ENCODE measurements at regions not wholly inside any gene's neighbourhood (a gene's known extent, or its start where the extent isn't known, plus 50 kb on each side); places are given as distances from the start of the nearest gene placed in this dataset.

GRCh38 chr2:196287523-196287922, 116.1 kb upstream of the STK17B start:
- H3K4me1 ChIP-seq (ENCODE audit: control insufficient read depth in 5 of 5, insufficient read depth in 5 of 5, low read length in 5 of 5) = peaks cover 0 to 11% (median 7%) of the 10 kb centered on the region in 5 donors
- H3K9ac ChIP-seq (ENCODE audit: low read length in 5 of 5) = no peak overlapping the region
- no peak overlapping the region for H3K27ac ChIP-seq (ENCODE audit: low read depth, low read length)
- H3K9me3 ChIP-seq (ENCODE audit: control insufficient read depth in 5 of 5, low read length in 5 of 5) = no peaks in the 10 kb centered on the region
- H3K27me3 ChIP-seq (ENCODE audit: control insufficient read depth in 5 of 5, insufficient read depth in 4 of 5, low read length in 5 of 5) = no peaks in the 10 kb centered on the region
- no peak overlapping the region for H3K4me3 ChIP-seq (ENCODE audit: low read depth in 1 of 5, low read length in 5 of 5)
- peaks cover 0 to 8% (median 0%) of the 10 kb centered on the region in 5 donors for H3K36me3 ChIP-seq (ENCODE audit: control insufficient read depth in 5 of 5, insufficient read depth in 5 of 5, low read length in 5 of 5)

GRCh38 chr2:196288006-196288538, 116.7 kb upstream of the STK17B start:
- Histone ChIP-seq H3K4me3 (ENCODE audit: low read depth in 1 of 5, low read length in 5 of 5) (no peak overlapping the region), H3K27me3 (ENCODE audit: control insufficient read depth in 5 of 5, insufficient read depth in 4 of 5, low read length in 5 of 5) (no peaks in the 10 kb centered on the region), H3K4me1 (ENCODE audit: control insufficient read depth in 5 of 5, insufficient read depth in 5 of 5, low read length in 5 of 5) (peaks cover 0 to 11% (median 7%) of the 10 kb centered on the region in 5 donors), H3K27ac (ENCODE audit: low read depth, low read length) (no peak overlapping the region), H3K36me3 (ENCODE audit: control insufficient read depth in 5 of 5, insufficient read depth in 5 of 5, low read length in 5 of 5) (peaks cover 0 to 10% (median 0%) of the 10 kb centered on the region in 5 donors), H3K9me3 (ENCODE audit: control insufficient read depth in 5 of 5, low read length in 5 of 5) (no peaks in the 10 kb centered on the region), H3K9ac (ENCODE audit: low read length in 5 of 5) (no peak overlapping the region)

- no peaks in the 10 kb centered on the region for H3K9me3 ChIP-seq (ENCODE audit: control insufficient read depth in 5 of 5, low read length in 5 of 5)
- H3K9ac ChIP-seq (ENCODE audit: low read length in 5 of 5) = no peak overlapping the region
- no peaks in the 10 kb centered on the region for H3K27me3 ChIP-seq (ENCODE audit: control insufficient read depth in 5 of 5, insufficient read depth in 4 of 5, low read length in 5 of 5)
- H3K4me1 ChIP-seq (ENCODE audit: control insufficient read depth in 5 of 5, insufficient read depth in 5 of 5, low read length in 5 of 5) = peaks cover 0 to 13% (median 7%) of the 10 kb centered on the region in 5 donors
- peaks cover 0 to 10% (median 0%) of the 10 kb centered on the region in 5 donors for H3K36me3 ChIP-seq (ENCODE audit: control insufficient read depth in 5 of 5, insufficient read depth in 5 of 5, low read length in 5 of 5)
- H3K27ac ChIP-seq (ENCODE audit: low read depth, low read length) = no peak overlapping the region
- H3K4me3 ChIP-seq (ENCODE audit: low read depth in 1 of 5, low read length in 5 of 5) = no peak overlapping the region
These were observed 117.6 kb upstream of the STK17B start for GRCh38 chr2:196289000-196289399.

GRCh38 chr2:196290136-196290535, 118.8 kb upstream of the STK17B start:
- peaks cover 0 to 10% (median 0%) of the 10 kb centered on the region in 5 donors for H3K36me3 ChIP-seq (ENCODE audit: control insufficient read depth in 5 of 5, insufficient read depth in 5 of 5, low read length in 5 of 5)
- H3K9me3 ChIP-seq (ENCODE audit: control insufficient read depth in 5 of 5, low read length in 5 of 5) = no peaks in the 10 kb centered on the region
- peaks cover 0 to 10% (median 0%) of the 10 kb centered on the region in 5 donors for H3K4me1 ChIP-seq (ENCODE audit: control insufficient read depth in 5 of 5, insufficient read depth in 5 of 5, low read length in 5 of 5)
- no peak overlapping the region for H3K9ac ChIP-seq (ENCODE audit: low read length in 5 of 5)
- no peak overlapping the region for H3K4me3 ChIP-seq (ENCODE audit: low read depth in 1 of 5, low read length in 5 of 5)
- H3K27me3 ChIP-seq (ENCODE audit: control insufficient read depth in 5 of 5, insufficient read depth in 4 of 5, low read length in 5 of 5) = no peaks in the 10 kb centered on the region
- H3K27ac ChIP-seq (ENCODE audit: low read depth, low read length) = no peak overlapping the region

GRCh38 chr2:196290569-196290968, 119.2 kb upstream of the STK17B start:
- Histone ChIP-seq H3K9ac (ENCODE audit: low read length in 5 of 5) (no peak overlapping the region), H3K4me3 (ENCODE audit: low read depth in 1 of 5, low read length in 5 of 5) (no peak overlapping the region), H3K27ac (ENCODE audit: low read depth, low read length) (no peak overlapping the region), H3K4me1 (ENCODE audit: control insufficient read depth in 5 of 5, insufficient read depth in 5 of 5, low read length in 5 of 5) (peaks cover 0 to 10% (median 0%) of the 10 kb centered on the region in 5 donors), H3K9me3 (ENCODE audit: control insufficient read depth in 5 of 5, low read length in 5 of 5) (no peaks in the 10 kb centered on the region), H3K27me3 (ENCODE audit: control insufficient read depth in 5 of 5, insufficient read depth in 4 of 5, low read length in 5 of 5) (no peaks in the 10 kb centered on the region), H3K36me3 (ENCODE audit: control insufficient read depth in 5 of 5, insufficient read depth in 5 of 5, low read length in 5 of 5) (peaks cover 0 to 10% (median 0%) of the 10 kb centered on the region in 5 donors)

GRCh38 chr2:196291426-196291825, 120.0 kb upstream of the STK17B start:
- Histone ChIP-seq H3K27ac (ENCODE audit: low read depth, low read length) (no peak overlapping the region), H3K4me1 (ENCODE audit: control insufficient read depth in 5 of 5, insufficient read depth in 5 of 5, low read length in 5 of 5) (peaks cover 0 to 10% (median 0%) of the 10 kb centered on the region in 5 donors), H3K9ac (ENCODE audit: low read length in 5 of 5) (no peak overlapping the region), H3K36me3 (ENCODE audit: control insufficient read depth in 5 of 5, insufficient read depth in 5 of 5, low read length in 5 of 5) (peaks cover 0 to 10% (median 0%) of the 10 kb centered on the region in 5 donors), H3K4me3 (ENCODE audit: low read depth in 1 of 5, low read length in 5 of 5) (no peak overlapping the region), H3K9me3 (ENCODE audit: control insufficient read depth in 5 of 5, low read length in 5 of 5) (no peaks in the 10 kb centered on the region), H3K27me3 (ENCODE audit: control insufficient read depth in 5 of 5, insufficient read depth in 4 of 5, low read length in 5 of 5) (no peaks in the 10 kb centered on the region)

GRCh38 chr2:196291873-196292800, 120.8 kb upstream of the STK17B start:
- no peaks in the 10 kb centered on the region for H3K9me3 ChIP-seq (ENCODE audit: control insufficient read depth in 5 of 5, low read length in 5 of 5)
- no peak overlapping the region for H3K27ac ChIP-seq (ENCODE audit: low read depth, low read length)
- no peaks in the 10 kb centered on the region for H3K27me3 ChIP-seq (ENCODE audit: control insufficient read depth in 5 of 5, insufficient read depth in 4 of 5, low read length in 5 of 5)
- H3K4me3 ChIP-seq (ENCODE audit: low read depth in 1 of 5, low read length in 5 of 5) = no peak overlapping the region
- peaks cover 0 to 10% (median 0%) of the 10 kb centered on the region in 5 donors for H3K4me1 ChIP-seq (ENCODE audit: control insufficient read depth in 5 of 5, insufficient read depth in 5 of 5, low read length in 5 of 5)
- H3K36me3 ChIP-seq (ENCODE audit: control insufficient read depth in 5 of 5, insufficient read depth in 5 of 5, low read length in 5 of 5) = peaks cover 0 to 10% (median 0%) of the 10 kb centered on the region in 5 donors
- H3K9ac ChIP-seq (ENCODE audit: low read length in 5 of 5) = no peak overlapping the region

- H3K36me3 ChIP-seq (ENCODE audit: control insufficient read depth in 5 of 5, insufficient read depth in 5 of 5, low read length in 5 of 5) = peaks cover 0 to 10% (median 0%) of the 10 kb centered on the region in 5 donors
- H3K27me3 ChIP-seq (ENCODE audit: control insufficient read depth in 5 of 5, insufficient read depth in 4 of 5, low read length in 5 of 5) = no peaks in the 10 kb centered on the region
- no peaks in the 10 kb centered on the region for H3K9me3 ChIP-seq (ENCODE audit: control insufficient read depth in 5 of 5, low read length in 5 of 5)
- H3K27ac ChIP-seq (ENCODE audit: low read depth, low read length) = no peak overlapping the region
- no peak overlapping the region for H3K9ac ChIP-seq (ENCODE audit: low read length in 5 of 5)
- H3K4me1 ChIP-seq (ENCODE audit: control insufficient read depth in 5 of 5, insufficient read depth in 5 of 5, low read length in 5 of 5) = peaks cover 0 to 10% (median 0%) of the 10 kb centered on the region in 5 donors
- H3K4me3 ChIP-seq (ENCODE audit: low read depth in 1 of 5, low read length in 5 of 5) = no peak overlapping the region
These were observed 122.6 kb upstream of the STK17B start for GRCh38 chr2:196293751-196294515.

GRCh38 chr2:196294516-196294909, 123.1 kb upstream of the STK17B start:
- H3K9ac ChIP-seq (ENCODE audit: low read length in 5 of 5) = no peak overlapping the region
- peaks cover 0 to 10% (median 0%) of the 10 kb centered on the region in 5 donors for H3K4me1 ChIP-seq (ENCODE audit: control insufficient read depth in 5 of 5, insufficient read depth in 5 of 5, low read length in 5 of 5)
- H3K36me3 ChIP-seq (ENCODE audit: control insufficient read depth in 5 of 5, insufficient read depth in 5 of 5, low read length in 5 of 5) = peaks cover 0 to 10% (median 0%) of the 10 kb centered on the region in 5 donors
- no peaks in the 10 kb centered on the region for H3K27me3 ChIP-seq (ENCODE audit: control insufficient read depth in 5 of 5, insufficient read depth in 4 of 5, low read length in 5 of 5)
- no peak overlapping the region for H3K27ac ChIP-seq (ENCODE audit: low read depth, low read length)
- H3K9me3 ChIP-seq (ENCODE audit: control insufficient read depth in 5 of 5, low read length in 5 of 5) = no peaks in the 10 kb centered on the region
- H3K4me3 ChIP-seq (ENCODE audit: low read depth in 1 of 5, low read length in 5 of 5) = no peak overlapping the region

Data from subcutaneous abdominal adipose tissue (tissue), 5 donors.